ENCODE measurements at regions not wholly inside any gene's neighbourhood (a gene's known extent, or its start where the extent isn't known, plus 50 kb on each side); places are given as distances from the start of the nearest gene placed in this dataset.

DNA sequence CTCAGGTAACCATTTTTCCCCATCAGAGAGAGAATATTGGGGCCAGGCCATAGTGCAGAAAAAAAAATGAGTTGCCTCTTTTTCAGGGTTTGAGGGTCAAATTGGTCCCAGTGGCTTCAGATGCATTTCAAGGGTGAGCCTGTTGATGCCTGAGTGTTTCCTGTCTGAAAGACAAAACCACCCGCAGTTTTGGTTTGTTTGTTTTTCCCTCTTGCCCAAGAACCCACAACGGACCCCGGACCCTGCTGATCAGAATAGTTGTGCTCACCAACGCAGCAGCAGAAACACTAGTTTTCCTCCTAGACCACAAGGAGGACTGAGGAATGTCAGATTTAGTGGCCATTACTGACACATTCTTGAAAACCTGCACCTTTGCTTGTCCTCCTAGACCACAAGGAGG is 1433.1 kb downstream of the PLA2G4A start:
- DNase-seq (ENCODE audit: insufficient read length) (no peak), FAIRE-seq (no peak)
- TF ChIP-seq POLR2A (IDR thresholded peaks at IDR 0.05; ENCODE audit: low read depth, low read length) (no peak), POLR2AphosphoS5 (IDR thresholded peaks at IDR 0.05; ENCODE audit: low read depth, low read length) (no peak), TAF1 (IDR thresholded peaks at IDR 0.05; ENCODE audit: borderline replicate concordance, low read depth, low read length) (no peak)

DNA sequence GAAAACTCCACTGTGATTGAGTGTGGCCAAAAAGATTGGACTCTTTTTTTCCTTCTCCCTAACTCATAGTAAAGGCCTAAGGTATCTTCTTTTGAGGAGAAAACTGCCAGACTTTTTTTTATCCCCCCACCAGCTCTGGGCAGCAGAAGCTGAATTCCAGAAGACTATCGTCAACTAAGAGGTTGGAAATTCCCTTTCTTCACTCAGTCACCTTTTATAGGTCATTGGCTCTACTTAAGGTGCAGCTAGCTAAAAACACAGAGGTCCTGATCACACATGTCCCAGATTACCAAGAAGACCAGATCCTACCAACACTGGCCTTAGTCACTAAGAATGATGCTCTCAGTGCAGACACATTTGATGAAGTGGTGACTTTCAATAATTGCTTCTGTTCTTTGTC is 1441.2 kb downstream of the PLA2G4A start:
- TF ChIP-seq TAF1 (IDR thresholded peaks at IDR 0.05; ENCODE audit: borderline replicate concordance, low read depth, low read length): no peak
- TF ChIP-seq POLR2A (IDR thresholded peaks at IDR 0.05; ENCODE audit: low read depth, low read length): no peak
- no peak for TF ChIP-seq POLR2AphosphoS5 (IDR thresholded peaks at IDR 0.05; ENCODE audit: low read depth, low read length)
- FAIRE-seq (no peak), DNase-seq (ENCODE audit: insufficient read length) (no peak)

DNA sequence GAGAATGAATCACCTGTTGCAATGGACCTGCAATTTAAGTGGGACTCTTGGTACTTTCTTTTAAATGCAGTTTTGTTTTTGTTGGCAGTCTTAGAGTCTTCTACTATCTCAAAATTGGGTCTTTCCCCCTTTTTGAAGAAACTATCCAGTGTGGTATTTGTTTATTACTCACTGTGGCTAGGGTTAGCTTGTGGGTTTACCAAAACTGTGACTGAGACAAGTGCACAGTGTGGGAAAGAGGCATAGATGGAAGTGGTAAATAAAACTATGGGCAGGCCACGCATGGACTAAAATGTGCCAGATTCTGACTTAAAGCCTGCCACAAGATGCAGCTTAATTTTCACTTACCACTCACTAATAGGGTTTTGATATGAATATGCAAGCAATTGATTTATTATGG is 1441.7 kb downstream of the PLA2G4A start:
- DNase-seq (ENCODE audit: insufficient read length): no peak
- no peak for FAIRE-seq
- no peak for TF ChIP-seq POLR2A (IDR thresholded peaks at IDR 0.05; ENCODE audit: low read depth, low read length)
- TF ChIP-seq POLR2AphosphoS5 (IDR thresholded peaks at IDR 0.05; ENCODE audit: low read depth, low read length): no peak
- TF ChIP-seq TAF1 (IDR thresholded peaks at IDR 0.05; ENCODE audit: borderline replicate concordance, low read depth, low read length): no peak

- DNase-seq (ENCODE audit: insufficient read length) (no peak), FAIRE-seq (no peak)
- no peak for TF ChIP-seq POLR2AphosphoS5 (IDR thresholded peaks at IDR 0.05; ENCODE audit: low read depth, low read length)
- TF ChIP-seq POLR2A (IDR thresholded peaks at IDR 0.05; ENCODE audit: low read depth, low read length): no peak
- TF ChIP-seq TAF1 (IDR thresholded peaks at IDR 0.05; ENCODE audit: borderline replicate concordance, low read depth, low read length): no peak
Measured at GRCh38 chr1:188277771-188278170, 1449.0 kb downstream of the PLA2G4A start.

DNA sequence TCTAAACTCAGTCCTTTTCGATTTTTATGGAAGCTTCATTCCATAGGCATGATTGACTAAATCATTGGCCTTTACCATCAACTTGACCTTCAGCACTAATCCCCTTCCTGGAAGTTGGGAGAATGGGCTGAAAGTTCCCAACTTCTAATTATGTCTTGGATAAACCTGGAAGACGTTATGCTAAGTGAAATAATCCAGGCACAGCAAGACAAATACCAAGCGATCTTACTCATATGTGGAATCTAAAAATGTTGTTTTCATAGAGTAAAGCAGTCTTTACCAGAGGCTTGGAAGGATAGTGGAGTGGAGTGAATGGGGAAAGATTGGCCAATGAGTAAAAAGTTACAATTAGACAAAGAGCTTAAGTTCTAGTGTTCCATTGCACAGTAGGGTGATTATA is 1453.2 kb downstream of the PLA2G4A start:
- DNase-seq (ENCODE audit: insufficient read length) (no peak), FAIRE-seq (no peak)
- TF ChIP-seq TAF1 (IDR thresholded peaks at IDR 0.05; ENCODE audit: borderline replicate concordance, low read depth, low read length): no peak
- TF ChIP-seq POLR2AphosphoS5 (IDR thresholded peaks at IDR 0.05; ENCODE audit: low read depth, low read length): no peak
- no peak for TF ChIP-seq POLR2A (IDR thresholded peaks at IDR 0.05; ENCODE audit: low read depth, low read length)

GRCh38 chr1:188295157-188295556 is 1466.4 kb downstream of the PLA2G4A start:
- DNase-seq (ENCODE audit: insufficient read length) (no peak), FAIRE-seq (no peak)
- TF ChIP-seq POLR2A (IDR thresholded peaks at IDR 0.05; ENCODE audit: low read depth, low read length) (no peak), POLR2AphosphoS5 (IDR thresholded peaks at IDR 0.05; ENCODE audit: low read depth, low read length) (no peak), TAF1 (IDR thresholded peaks at IDR 0.05; ENCODE audit: borderline replicate concordance, low read depth, low read length) (no peak)

DNA sequence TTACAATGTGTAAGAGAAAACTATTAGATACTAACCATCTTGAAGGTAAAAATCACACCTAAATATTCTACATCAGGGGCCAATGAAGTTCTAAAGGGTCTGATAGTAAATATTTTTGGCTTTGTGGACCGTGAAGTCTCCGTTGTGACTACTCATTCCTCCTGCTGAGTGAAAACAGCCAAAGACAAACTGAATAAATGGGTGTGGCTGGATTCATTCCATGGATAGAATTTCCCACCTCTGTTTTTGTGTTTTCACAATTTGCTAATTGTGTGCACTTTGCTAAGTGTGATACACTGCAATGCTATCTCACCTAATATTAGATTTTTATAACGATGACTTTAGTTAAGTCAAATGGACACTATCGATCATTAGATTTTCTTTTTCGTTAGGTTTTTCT is 1474.0 kb downstream of the PLA2G4A start:
- no peak for FAIRE-seq
- no peak for DNase-seq (ENCODE audit: insufficient read length)
- TF ChIP-seq POLR2AphosphoS5 (IDR thresholded peaks at IDR 0.05; ENCODE audit: low read depth, low read length) (no peak), POLR2A (IDR thresholded peaks at IDR 0.05; ENCODE audit: low read depth, low read length) (no peak), TAF1 (IDR thresholded peaks at IDR 0.05; ENCODE audit: borderline replicate concordance, low read depth, low read length) (no peak)

GRCh38 chr1:188314557-188315137 is 1485.9 kb downstream of the PLA2G4A start:
- FAIRE-seq (no peak), DNase-seq (ENCODE audit: insufficient read length) (no peak)
- TF ChIP-seq POLR2AphosphoS5 (IDR thresholded peaks at IDR 0.05; ENCODE audit: low read depth, low read length) (no peak), TAF1 (IDR thresholded peaks at IDR 0.05; ENCODE audit: borderline replicate concordance, low read depth, low read length) (no peak), POLR2A (IDR thresholded peaks at IDR 0.05; ENCODE audit: low read depth, low read length) (no peak)

DNA sequence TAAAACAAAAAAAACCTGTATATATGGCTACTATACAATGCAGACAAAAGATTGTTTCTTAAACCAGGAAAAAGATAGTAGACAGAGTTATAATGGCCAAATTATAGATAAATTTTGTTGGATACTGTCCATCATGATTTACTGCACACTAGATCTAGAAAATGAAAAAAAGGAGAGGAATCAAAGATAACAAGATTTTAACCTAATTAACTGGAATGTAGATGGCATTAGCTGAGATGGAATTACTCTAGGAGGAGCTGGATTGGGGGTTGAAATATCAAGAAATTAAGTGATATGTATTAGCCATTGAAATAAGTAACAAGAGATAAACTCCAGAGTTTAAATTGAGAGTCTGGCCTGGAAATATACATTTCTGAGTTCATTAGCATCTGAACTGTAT is 1489.1 kb downstream of the PLA2G4A start:
- FAIRE-seq: no peak
- TF ChIP-seq POLR2A (IDR thresholded peaks at IDR 0.05; ENCODE audit: low read depth, low read length) (no peak), TAF1 (IDR thresholded peaks at IDR 0.05; ENCODE audit: borderline replicate concordance, low read depth, low read length) (no peak), POLR2AphosphoS5 (IDR thresholded peaks at IDR 0.05; ENCODE audit: low read depth, low read length) (no peak)
- no peak for DNase-seq (ENCODE audit: insufficient read length)

DNA sequence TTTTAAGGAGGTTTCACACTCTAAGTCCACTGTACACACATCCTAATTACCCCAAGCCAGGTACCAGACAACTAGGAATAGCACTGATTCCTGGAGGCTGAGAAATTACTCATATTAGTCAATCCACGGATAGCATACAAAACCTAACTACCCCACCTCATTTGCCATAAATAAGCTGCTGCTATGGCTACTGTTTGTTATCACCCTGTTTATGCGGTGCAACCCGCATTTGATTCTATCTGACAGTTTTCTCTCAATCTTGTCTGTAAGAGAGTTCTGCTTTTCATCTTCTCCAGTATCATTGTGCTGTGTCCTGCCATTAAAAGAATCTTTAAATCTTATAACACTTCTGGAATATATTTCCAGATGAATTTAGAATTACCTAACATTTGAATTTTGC is 1496.5 kb downstream of the PLA2G4A start:
- TF ChIP-seq TAF1 (IDR thresholded peaks at IDR 0.05; ENCODE audit: borderline replicate concordance, low read depth, low read length): no peak
- TF ChIP-seq POLR2AphosphoS5 (IDR thresholded peaks at IDR 0.05; ENCODE audit: low read depth, low read length): no peak
- no peak for TF ChIP-seq POLR2A (IDR thresholded peaks at IDR 0.05; ENCODE audit: low read depth, low read length)
- DNase-seq (ENCODE audit: insufficient read length): no peak

DNA sequence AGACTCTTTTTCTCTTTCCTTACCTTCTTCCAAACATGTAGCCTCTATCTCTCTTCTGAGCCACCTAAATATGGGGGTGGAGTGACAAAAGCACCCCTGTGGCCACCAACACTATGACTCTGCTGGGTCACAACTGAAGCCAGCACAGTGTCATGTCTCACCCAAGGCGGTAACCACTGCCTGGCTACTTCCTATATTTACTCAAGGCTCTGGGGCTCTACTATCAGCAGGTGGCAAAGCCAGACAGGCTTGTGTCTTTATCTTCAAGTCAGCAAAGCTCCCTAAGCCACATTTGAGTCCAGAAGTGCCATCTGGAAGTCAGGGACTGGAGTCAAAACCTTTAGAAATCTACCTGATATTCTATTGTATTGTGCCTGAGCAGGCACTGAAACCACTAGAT is 1515.2 kb downstream of the PLA2G4A start:
- FAIRE-seq: no peak
- no peak for DNase-seq (ENCODE audit: insufficient read length)
- TF ChIP-seq POLR2AphosphoS5 (IDR thresholded peaks at IDR 0.05; ENCODE audit: low read depth, low read length): no peak
- TF ChIP-seq POLR2A (IDR thresholded peaks at IDR 0.05; ENCODE audit: low read depth, low read length): no peak
- no peak for TF ChIP-seq TAF1 (IDR thresholded peaks at IDR 0.05; ENCODE audit: borderline replicate concordance, low read depth, low read length)

More for the DNA sequence above, 1496.5 kb downstream of the PLA2G4A start:
- FAIRE-seq: no peak

- FAIRE-seq: no peak
- DNase-seq (ENCODE audit: insufficient read length): no peak
- no peak for TF ChIP-seq POLR2AphosphoS5 (IDR thresholded peaks at IDR 0.05; ENCODE audit: low read depth, low read length)
- no peak for TF ChIP-seq TAF1 (IDR thresholded peaks at IDR 0.05; ENCODE audit: borderline replicate concordance, low read depth, low read length)
- TF ChIP-seq POLR2A (IDR thresholded peaks at IDR 0.05; ENCODE audit: low read depth, low read length): no peak
Measured at GRCh38 chr1:188350104-188350503, 1521.4 kb downstream of the PLA2G4A start.

Measured in GM12892 (cell line).